Eye (tissue), 1 donor: ENCODE measurements at regions not wholly inside any gene's neighbourhood (a gene's known extent, or its start where the extent isn't known, plus 50 kb on each side); places are given as distances from the start of the nearest gene placed in this dataset.
"Not testable (repeated sequence)": the region's sequence is repeated elsewhere in the genome, so short reads cannot be mapped to it uniquely, and the experiment has no call there.

Experiments used
- DNase-seq: peaks from one replicate; pipeline ENCODE4 v3.0.0-alpha.2; 2015

DNA sequence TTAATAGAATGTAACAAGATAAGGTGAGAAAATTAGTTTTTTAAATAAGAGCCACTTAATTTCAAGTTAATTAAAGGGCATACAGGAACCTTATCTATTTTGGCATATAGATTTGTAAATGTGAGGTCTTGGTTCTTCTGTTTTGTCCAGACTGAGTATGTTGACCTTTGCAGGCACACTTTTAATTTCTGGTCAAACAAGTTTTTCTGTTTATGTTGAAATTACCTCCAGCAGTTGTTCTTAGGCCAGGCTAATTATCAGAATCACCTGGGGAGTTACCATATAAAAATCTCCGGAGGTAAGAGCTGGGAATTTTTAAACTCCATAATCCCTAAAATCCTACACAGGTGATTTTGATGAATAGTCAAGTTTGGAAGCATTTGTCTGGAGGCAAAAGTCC is 227.4 kb upstream of the ANKRD50 start:
- no peak for DNase-seq

- DNase-seq: no peak
Observed at GRCh38 chr4:124938836-124939235, 226.3 kb upstream of the ANKRD50 start.

GRCh38 chr4:124937993-124938392 is 225.5 kb upstream of the ANKRD50 start:
- no peak for DNase-seq

- DNase-seq: peak; percentile 79
Observed at GRCh38 chr4:124936427-124936826, 223.9 kb upstream of the ANKRD50 start.

GRCh38 chr4:124934916-124935315 is 222.4 kb upstream of the ANKRD50 start:
- DNase-seq: peak; percentile 27

GRCh38 chr4:124933521-124933920 is 221.0 kb upstream of the ANKRD50 start:
- no peak for DNase-seq

- DNase-seq: no peak
Observed at GRCh38 chr4:124932447-124932846, 219.9 kb upstream of the ANKRD50 start.

DNA sequence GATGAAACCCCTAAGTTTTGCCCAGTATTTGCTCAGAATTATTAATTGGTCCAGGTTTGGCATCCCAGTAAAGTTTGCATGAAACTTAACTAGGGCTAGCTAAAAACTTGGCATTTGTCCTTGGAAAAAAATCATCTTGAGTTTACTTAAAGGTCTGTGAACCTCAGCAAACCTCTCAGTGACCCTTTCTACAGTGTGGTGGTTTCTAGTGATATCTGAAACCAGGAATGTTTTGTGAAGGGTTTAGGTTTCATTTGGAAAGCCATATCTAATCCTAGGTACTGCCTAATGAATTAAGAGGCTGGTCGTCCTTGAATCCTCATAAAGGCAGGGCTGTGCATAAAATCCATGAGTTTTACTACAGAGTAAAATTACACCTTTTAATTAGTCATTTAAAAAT is 218.5 kb upstream of the ANKRD50 start:
- peak; percentile 26 for DNase-seq

DNA sequence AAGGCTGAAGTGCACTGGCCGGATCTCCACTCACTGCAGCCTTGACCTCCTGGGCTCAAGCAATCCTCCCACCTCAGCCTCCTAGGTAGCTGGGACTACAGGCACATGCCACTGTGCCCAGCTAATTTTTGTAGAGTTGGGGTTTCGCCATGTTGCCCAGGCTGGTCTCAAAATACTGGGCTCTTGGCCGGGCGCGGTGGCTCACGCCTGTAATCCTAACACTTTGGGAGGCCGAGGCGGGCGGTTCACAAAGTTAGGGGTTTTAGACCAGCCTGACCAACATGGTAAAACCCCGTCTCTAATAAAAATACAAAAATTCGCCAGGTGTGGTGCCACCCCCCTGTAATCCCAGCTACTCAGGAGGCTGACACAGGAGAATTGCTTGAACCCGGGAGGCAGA is 210.2 kb upstream of the ANKRD50 start:
- not testable (repeated sequence) for DNase-seq

DNA sequence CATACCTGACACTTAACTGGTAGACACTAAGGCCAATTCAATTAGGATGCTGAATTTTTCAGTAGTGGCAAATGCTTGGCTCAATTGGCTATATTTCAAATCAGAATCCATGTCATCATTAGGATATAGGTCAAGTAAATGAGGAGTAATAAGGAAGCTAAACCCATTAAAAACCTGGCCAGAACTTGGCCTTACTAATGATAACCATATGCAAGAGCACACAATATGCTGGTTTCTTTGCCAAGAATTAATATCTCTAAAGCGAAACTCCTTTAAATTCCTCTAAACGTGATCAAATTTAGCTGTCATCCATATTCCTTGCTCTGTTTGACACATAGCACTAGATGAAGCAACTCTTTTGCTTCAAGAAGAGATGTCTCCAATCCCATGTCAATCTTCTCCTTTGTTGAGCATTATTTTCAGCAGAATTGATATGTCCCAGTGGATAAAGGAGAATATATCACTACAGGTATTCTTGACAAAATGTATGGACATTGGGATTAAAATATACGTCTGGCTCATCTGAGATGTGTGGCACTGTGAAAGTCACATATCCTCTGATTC is 206.1 kb upstream of the ANKRD50 start:
- DNase-seq: no peak

DNA sequence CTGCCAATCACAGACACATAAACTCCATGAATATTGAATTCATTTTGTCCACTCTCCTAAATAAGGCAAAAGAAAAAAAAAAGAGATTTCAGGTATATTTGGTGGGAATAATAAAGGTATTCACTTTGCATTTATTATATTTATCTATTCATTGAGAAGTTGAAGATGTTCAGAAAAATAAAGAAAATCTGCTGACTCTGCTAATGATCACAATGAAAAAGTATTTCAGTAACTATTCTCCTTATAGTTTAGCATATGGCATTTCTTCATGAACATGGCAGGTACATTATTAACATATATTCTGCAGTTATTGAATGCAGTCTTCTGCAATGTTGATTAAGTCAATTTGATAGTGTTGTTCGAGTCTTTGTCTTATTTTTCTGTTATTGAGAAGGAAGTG is 202.5 kb upstream of the ANKRD50 start:
- DNase-seq: no peak

DNA sequence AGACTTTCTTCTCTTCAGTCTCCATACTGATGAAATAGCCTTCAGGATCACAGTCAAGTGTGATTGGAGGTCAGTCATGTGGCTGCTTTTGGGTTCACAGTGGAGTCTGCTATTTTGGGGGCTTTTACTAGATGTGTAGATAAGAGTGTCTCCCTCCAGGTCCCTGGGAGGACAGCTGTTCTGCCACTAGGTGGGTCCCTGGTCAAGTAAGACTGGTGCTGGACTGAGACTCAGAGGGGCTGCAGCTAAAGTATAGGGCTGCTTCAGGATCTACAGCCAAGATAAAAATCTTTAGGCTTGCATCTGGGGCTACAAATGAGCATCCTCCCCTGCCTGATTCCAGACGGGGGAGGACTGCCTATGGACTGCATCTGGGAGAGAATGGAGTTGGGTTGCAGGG is 200.7 kb upstream of the ANKRD50 start:
- no peak for DNase-seq

DNA sequence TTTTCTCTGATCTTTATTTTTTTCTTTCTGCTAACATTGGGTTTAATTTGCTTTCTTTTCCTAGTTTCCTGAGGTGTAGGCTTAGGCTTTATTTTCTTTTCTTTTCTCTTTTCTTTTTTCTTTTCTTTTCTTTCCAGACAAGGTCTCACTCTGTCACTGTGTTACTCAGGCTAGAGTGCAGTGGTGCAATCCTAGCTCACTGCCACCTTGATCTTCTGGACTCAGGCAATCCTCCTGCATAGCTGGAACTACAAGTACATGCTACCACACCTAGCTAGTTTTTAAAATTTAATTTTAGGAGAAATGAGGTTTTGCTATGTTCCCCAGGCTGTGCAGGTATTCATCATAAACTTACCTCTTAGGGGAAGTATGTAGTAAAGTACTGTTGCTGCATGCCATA is 197.8 kb upstream of the ANKRD50 start:
- DNase-seq: no peak

- no peak for DNase-seq
Observed at GRCh38 chr4:124907881-124908280, 195.3 kb upstream of the ANKRD50 start.

- no peak for DNase-seq
Observed at GRCh38 chr4:124905441-124905840, 192.9 kb upstream of the ANKRD50 start.

DNA sequence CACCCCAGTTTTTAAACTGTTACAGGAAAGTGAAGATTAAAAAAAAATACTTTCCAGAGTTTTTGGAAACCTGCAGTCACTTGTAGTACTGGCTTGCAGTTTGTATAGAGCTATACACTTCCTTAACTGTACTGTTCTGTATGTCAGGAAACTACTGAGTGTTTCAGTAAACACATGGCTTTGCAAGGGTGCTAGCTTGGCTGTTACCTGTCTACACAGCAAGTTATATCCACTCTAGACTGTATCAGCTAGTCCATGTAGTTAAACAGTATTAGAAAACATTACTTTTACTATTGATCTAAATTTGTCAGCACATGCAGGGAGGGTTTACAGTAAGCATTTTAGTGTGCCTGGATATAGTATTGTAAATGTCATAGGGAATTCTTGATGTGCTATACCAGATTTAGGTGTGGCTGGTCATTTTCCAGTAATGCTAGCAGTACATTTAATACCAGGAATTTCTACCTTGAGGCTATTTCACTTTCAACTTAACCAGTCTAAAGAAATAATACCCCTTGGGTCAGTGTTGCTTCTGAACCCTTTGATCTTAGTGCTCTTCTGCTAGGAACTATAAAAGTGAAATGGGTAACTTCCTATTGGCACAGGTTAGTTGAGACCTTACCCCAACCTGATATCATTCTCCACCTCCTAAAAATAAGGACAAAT is 192.3 kb upstream of the ANKRD50 start:
- DNase-seq: no peak

DNA sequence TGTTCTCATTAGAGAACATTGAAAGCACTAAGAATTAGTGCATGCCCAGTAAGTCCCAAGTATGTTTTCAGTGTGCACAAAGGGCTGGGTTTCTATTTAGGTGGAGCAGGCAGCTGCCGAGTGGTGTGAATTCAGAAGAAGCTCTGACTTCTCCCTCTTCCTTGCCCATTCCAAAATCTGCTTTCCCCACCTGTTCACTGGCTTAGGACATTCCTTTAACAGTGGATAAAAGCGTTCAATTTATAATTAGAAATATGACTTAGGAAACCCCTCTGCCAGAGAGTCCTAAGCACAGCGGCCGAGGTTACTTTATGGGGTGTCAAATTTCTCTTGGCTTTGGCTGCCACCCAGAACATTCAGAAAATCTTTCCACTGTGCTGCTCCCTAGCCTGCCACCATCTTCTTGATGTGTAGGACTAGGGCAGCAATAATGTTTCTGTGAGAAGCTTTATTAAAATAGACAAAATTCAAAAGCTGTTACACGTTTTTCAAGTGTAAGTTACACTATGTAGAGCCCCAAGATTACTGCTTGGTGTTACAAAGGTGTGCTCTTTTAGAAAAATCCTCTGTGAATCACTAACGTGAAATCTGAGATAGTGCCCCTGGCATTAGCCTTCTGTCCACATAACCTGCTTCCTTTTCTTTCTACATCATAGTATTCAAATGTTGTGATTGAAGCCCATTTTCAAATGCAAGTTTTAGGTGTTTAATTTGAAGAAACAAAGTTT is 191.6 kb upstream of the ANKRD50 start:
- peak; percentile 77 for DNase-seq

DNA sequence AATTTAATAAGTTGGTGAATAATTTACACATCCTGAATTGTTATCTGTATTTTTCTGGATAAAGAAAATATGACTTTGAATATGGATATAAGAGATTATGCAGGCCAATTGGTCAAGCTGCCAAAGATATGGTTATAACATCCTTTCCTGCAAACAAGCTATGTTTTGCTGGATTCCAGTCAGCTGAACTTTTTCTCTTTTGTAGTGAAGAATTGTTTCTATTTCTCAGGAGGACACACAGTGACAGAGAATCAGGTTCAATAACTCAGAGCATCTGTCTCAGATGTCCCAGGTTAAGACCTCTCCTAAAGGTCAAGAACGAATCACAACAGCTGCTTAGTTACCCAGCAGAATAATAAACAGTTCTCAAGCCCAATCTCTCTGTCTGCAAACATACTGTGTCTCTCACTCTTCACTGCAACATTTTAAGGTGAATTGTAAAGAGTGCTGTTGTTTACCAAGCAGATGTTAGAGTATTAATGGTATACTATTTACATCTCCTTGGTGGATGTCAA is 189.5 kb upstream of the ANKRD50 start:
- peak; percentile 24 for DNase-seq

DNA sequence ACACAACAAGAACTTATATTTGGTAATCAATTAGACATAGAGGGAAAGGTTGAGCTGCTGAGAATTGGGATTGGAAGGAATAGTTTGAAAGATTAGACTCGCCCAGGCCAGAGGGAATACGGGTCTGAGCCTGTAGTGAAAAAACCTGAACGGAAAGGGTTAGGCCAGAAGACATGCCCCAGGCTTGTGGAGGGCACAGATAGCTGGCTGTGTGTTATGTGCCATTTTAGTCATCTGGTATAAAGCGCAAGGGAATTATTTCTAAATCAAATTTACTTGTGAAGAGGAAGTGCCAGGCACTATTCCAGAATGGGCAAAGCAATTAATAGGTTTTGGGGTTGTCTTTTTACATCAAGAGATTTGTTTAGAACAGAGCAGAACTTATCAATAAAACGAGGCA is 187.5 kb upstream of the ANKRD50 start:
- DNase-seq: no peak

GRCh38 chr4:124890522-124890921 is 178.0 kb upstream of the ANKRD50 start:
- no peak for DNase-seq

GRCh38 chr4:124887739-124888138 is 175.2 kb upstream of the ANKRD50 start:
- no peak for DNase-seq

DNA sequence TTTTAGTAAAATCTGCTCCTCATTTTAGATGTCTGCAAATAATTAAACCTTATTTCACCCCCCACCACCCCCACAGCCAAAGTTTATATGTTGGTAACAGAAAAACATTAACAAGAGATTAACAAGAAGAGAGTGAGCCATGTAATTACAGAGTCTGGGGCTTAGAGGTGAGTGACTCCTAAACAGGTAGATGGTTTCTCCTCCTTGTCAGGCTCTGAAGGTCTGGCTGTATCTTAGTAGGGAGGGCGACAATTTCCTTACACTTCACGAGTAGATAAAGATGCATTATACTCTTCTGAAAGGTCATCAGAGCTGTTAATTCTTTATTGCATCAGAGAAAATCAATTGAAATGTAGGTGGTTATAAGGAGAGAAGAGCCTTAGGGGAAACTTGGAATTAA is 171.8 kb upstream of the ANKRD50 start:
- DNase-seq: no peak

DNA sequence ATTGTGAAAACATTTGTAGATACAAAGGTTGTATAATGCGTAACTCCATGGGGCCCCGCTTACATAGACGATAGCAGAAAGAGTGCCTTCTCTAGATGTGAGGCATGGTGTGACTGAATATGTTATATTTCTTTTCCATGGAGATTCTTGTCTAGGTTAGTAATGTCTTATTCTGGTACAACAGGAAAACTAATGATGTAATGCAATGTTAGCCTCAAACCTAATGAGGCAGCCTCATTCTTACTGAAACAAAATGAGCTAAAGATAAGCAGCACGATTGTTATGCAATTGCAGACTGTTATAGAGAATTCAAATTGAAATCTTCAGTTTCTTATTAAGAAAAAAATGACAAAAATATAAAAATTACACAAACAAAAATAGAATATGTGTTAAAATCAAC is 171.1 kb upstream of the ANKRD50 start:
- no peak for DNase-seq

DNA sequence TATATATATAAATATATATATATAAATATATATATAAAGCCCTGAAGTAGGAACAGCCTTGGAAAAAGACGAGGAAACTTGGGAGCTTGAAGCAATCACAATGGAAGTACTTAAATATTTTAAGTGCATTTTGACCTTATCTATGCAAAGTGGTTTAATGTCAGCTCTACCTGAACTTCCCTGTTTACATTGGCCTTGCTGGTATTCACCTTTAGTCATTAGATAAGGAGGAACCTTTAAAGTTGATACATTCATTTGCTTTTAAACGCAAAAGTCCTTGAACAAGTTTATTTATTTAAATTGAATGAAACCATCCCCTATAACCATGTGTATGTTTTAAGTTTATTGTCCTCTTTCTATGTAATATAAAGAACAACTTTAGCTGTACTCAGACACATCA is 166.7 kb upstream of the ANKRD50 start:
- DNase-seq: no peak

- DNase-seq: no peak
Observed at GRCh38 chr4:124874172-124874450, 161.6 kb upstream of the ANKRD50 start.
